RWPE1 (cell line): ENCODE measurements at regions not wholly inside any gene's neighbourhood (a gene's known extent, or its start where the extent isn't known, plus 50 kb on each side); places are given as distances from the start of the nearest gene placed in this dataset.

ENCODE experiments used
- CTCF ChIA-PET: fragments of 350-600 bp; sonication (Branson Sonifier 250); formaldehyde crosslinking; extraction: SDS; loops from one replicate; lab custom pipeline; 2021; lab: Yijun Ruan, JAX
- POLR2A ChIA-PET: fragments of 400-600 bp; formaldehyde crosslinking; extraction: SDS; loops from one replicate; lab custom pipeline; 2020; ENCODE audit warnings: antibody characterized with exemption; ENCODE audit not compliant: low non-redundant PET; lab: Yijun Ruan, JAX
- DNase-seq: peaks from one replicate; pipeline ENCODE4 v3.0.0; 2012; ENCODE audit warnings: low spot score
- H3K27ac ChIP-seq: fragments of 450-650 bp; 2 replicates; pipeline ENCODE4 v1.5.1; 2017
- CTCF ChIP-seq: fragments of 450-650 bp; conservative IDR thresholded peaks from 2 replicates; pipeline ENCODE4 v1.5.1; 2017; ENCODE audit warnings: low read depth, mild to moderate bottlenecking

DNA sequence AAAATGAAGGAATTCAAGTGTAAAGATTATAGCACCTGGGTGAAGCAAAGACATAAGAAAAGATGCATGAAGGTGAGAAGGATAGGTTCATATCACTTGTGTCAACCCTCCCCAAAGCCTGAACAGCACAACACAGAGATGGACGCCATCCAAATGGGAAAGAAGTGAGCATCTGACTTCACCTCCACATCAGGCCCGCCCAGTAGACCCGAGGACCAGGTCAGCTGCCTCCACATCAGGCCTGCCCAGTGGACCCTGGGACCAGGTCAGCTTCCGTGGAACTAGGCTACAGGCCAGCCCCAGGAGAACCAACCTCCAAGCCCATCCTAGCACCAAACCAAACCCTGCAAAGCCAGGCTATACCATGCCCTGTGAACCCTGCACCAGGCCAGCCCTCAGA, 862.9 kb downstream of the UQCRFS1 start:
- ChIA-PET CTCF (interaction anchor here (0.5 kb wide), 1 partner anchor 23 kb away, joined by 3 read pairs; no protein-coding TSS in a partner anchor), POLR2A (no interaction called here)
- no peak for DNase-seq
- no peak for TF ChIP-seq CTCF
- H3K27ac ChIP-seq: no peak overlapping the region

- no peak for DNase-seq
Measured at GRCh38 chr19:28349604-28350003, 863.3 kb downstream of the UQCRFS1 start.

GRCh38 chr19:28345811-28346210, 867.1 kb downstream of the UQCRFS1 start:
- DNase-seq: no peak
- CTCF ChIA-PET: no interaction called here
- POLR2A ChIA-PET: no interaction called here
- H3K27ac ChIP-seq: no peak overlapping the region
- TF ChIP-seq CTCF: no peak

More at GRCh38 chr19:28349604-28350003, 863.3 kb downstream of the UQCRFS1 start:
- CTCF ChIA-PET: interaction anchor here (0.5 kb wide), 1 partner anchor 22 kb away, joined by 3 read pairs; no protein-coding TSS in a partner anchor
- POLR2A ChIA-PET: no interaction called here
- no peak for TF ChIP-seq CTCF
- no peak overlapping the region for H3K27ac ChIP-seq

GRCh38 chr19:28341810-28342350, 871.1 kb downstream of the UQCRFS1 start:
- POLR2A ChIA-PET: no interaction called here
- DNase-seq: no peak
- CTCF ChIA-PET: no interaction called here
- H3K27ac ChIP-seq: no peak overlapping the region
- no peak for TF ChIP-seq CTCF

DNA sequence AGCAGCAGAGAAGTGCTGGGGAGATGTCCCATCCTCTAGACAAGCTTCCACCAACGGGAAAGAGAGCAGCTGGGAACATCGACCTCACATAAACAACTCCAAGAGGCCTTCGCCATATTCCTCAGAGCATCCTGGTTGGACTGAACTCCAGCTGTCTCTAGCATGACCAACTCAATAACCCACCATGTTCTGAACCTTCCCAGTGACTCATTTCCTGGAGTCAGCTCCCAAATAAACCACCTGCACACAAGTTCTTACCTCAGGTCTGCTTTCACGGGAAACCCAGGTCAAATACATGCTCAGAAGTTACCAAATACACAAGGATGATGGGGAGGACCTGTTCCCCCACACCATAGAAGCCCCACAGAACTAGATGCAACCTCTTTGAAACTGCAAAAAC, 878.5 kb downstream of the UQCRFS1 start:
- no peak for DNase-seq
- H3K27ac ChIP-seq: no peak overlapping the region
- TF ChIP-seq CTCF: no peak
- ChIA-PET CTCF (no interaction called here), POLR2A (no interaction called here)

- ChIA-PET POLR2A (no interaction called here), CTCF (no interaction called here)
- no peak for TF ChIP-seq CTCF
- no peak overlapping the region for H3K27ac ChIP-seq
- DNase-seq: no peak
Measured at GRCh38 chr19:28333909-28334308, 879.0 kb downstream of the UQCRFS1 start.

- ChIA-PET POLR2A (no interaction called here), CTCF (no interaction called here)
- no peak for DNase-seq
- no peak overlapping the region for H3K27ac ChIP-seq
- no peak for TF ChIP-seq CTCF
Measured at GRCh38 chr19:28332886-28333285, 880.1 kb downstream of the UQCRFS1 start.
